MM.1S (cell line): ENCODE measurements at regions not wholly inside any gene's neighbourhood (a gene's known extent, or its start where the extent isn't known, plus 50 kb on each side); places are given as distances from the start of the nearest gene placed in this dataset.

Experiments used
- CTCF ChIP-seq: fragments of 300-600 bp; sonication (generic); IDR thresholded peaks from 2 replicates; pipeline ENCODE4 v1.5.1; 2016; ENCODE audit warnings: antibody characterized with exemption, low read length, mixed read lengths
- EZH2 ChIP-seq: fragments of 300-600 bp; sonication (generic); optimal IDR thresholded peaks from 2 replicates; pipeline ENCODE3; 2017; ENCODE audit warnings: low read depth, mild to moderate bottlenecking, antibody characterized with exemption, low read length, mixed read lengths

DNA sequence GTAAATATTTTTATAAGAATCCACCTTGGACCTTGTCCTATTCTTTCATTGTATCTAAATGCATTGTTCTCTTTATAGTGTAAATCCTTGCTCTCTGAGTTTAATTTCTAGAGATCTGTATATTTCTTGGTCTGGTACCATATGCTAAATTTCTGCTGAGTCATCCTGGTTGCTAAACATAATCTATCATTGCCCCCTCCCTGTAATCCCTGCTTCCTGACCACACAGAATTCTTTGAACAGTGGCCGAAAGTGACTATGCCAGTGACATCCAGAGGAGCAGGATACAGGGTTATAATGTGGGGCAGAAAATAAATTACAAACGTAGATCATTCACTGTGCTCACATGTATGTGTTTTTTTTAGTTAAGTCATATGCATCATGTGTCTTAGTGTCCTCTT lies 143.1 kb downstream of the DIPK2A start:
- TF ChIP-seq CTCF (no peak), EZH2 (no peak)
